Loucy (cell line): ENCODE measurements at regions not wholly inside any gene's neighbourhood (a gene's known extent, or its start where the extent isn't known, plus 50 kb on each side); places are given as distances from the start of the nearest gene placed in this dataset.
"Not testable (repeated sequence)": the region's sequence is repeated elsewhere in the genome, so short reads cannot be mapped to it uniquely, and the experiment has no call there.

Source experiments
- H2AFZ ChIP-seq: fragments of 200-600 bp; sonication (generic); 2 replicates; pipeline ENCODE4 v1.6.0; 2016; ENCODE audit warnings: antibody characterized with exemption, mild to moderate bottlenecking, low read length, moderate library complexity
- H3F3A ChIP-seq: fragments of 200-600 bp; 2 replicates; pipeline ENCODE4 v1.6.0; 2016; ENCODE audit warnings: antibody characterized with exemption, low read depth, mild to moderate bottlenecking
- H3K27me3 ChIP-seq: fragments of 200-600 bp; sonication (generic); 2 replicates; pipeline ENCODE4 v1.6.1; 2014; ENCODE audit warnings: low read length, mild to moderate bottlenecking; ENCODE audit not compliant: insufficient read depth, poor library complexity, severe bottlenecking
- H3K36me3 ChIP-seq: fragments of 200-600 bp; sonication (generic); 2 replicates; pipeline ENCODE4 v1.6.1; 2016; ENCODE audit warnings: low read length; ENCODE audit not compliant: insufficient read depth
- H3K4me1 ChIP-seq: fragments of 200-600 bp; sonication (generic); 2 replicates; pipeline ENCODE4 v1.5.1; 2014; ENCODE audit warnings: low read length, mild to moderate bottlenecking; ENCODE audit not compliant: insufficient read depth, poor library complexity, severe bottlenecking
- H3K4me2 ChIP-seq: fragments of 200-600 bp; sonication (generic); 2 replicates; pipeline ENCODE4 v1.6.0; 2014; ENCODE audit warnings: antibody characterized with exemption, low read length, low read depth, mild to moderate bottlenecking; ENCODE audit not compliant: poor library complexity, severe bottlenecking
- H3K4me3 ChIP-seq: fragments of 200-600 bp; sonication (generic); 2 replicates; pipeline ENCODE4 v1.5.1; 2014; ENCODE audit warnings: low read length, mild to moderate bottlenecking, mixed read lengths; ENCODE audit not compliant: poor library complexity, severe bottlenecking
- H3K79me2 ChIP-seq: fragments of 200-600 bp; sonication (generic); 2 replicates; pipeline ENCODE4 v1.6.1; 2014; ENCODE audit warnings: low read length; ENCODE audit not compliant: insufficient read depth
- H3K9ac ChIP-seq: fragments of 200-600 bp; sonication (generic); 2 replicates; pipeline ENCODE4 v1.6.0; 2014; ENCODE audit warnings: mild to moderate bottlenecking, low read depth, low read length, moderate library complexity; ENCODE audit not compliant: poor library complexity, severe bottlenecking
- H3K9me2 ChIP-seq: fragments of 200-600 bp; sonication (generic); replicated peaks from 2 replicates; pipeline ENCODE4 v1.6.1; 2016; ENCODE audit warnings: low read depth, low read length, mixed read lengths
- H3K9me3 ChIP-seq: fragments of 200-600 bp; sonication (generic); 2 replicates; pipeline ENCODE4 v1.6.1; 2014; ENCODE audit warnings: mild to moderate bottlenecking, antibody characterized with exemption, low read length, low read depth; ENCODE audit not compliant: insufficient read depth
- H4K20me1 ChIP-seq: fragments of 200-600 bp; sonication (generic); 2 replicates; pipeline ENCODE4 v1.6.0; 2014; ENCODE audit warnings: antibody characterized with exemption, low read length, mild to moderate bottlenecking; ENCODE audit not compliant: insufficient read depth, poor library complexity, severe bottlenecking
- EZH2phosphoT487 ChIP-seq: fragments of 200-600 bp; IDR thresholded peaks from 2 replicates; pipeline ENCODE4 v1.6.1; 2018; ENCODE audit warnings: antibody characterized with exemption, mild to moderate bottlenecking, moderate library complexity, borderline replicate concordance
- TF ChIP-seq, protein P1 (sequence below): fragments of 200-600 bp; sonication (generic); conservative IDR thresholded peaks from 2 replicates; pipeline ENCODE4 v1.5.1; 2014; ENCODE audit warnings: mild to moderate bottlenecking, antibody characterized with exemption, low read length

DNA sequence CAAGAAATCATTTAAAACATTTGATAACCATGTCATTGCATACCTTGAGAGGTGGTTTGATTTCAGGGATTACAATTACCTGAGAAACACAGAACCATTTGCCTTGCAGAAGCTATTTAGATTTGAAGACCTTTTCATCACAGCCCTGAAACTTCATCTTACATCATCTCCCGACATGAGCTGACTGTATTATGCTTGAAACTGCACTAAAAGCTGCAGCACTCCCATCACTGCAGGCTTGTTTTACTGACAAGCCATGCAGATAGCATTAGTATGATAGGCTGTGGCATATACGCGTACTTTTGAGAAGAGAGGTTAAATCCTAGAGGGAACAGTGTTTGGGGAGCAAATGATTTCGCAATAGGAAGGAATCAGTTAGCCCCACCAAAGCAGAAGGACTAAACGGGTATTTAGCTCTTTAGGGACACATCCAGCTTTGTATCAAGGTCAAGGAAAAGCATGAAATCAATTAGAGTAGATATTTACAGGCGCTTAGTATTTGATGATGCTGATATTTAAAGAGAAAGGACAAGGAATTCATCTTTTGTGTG, 133.2 kb upstream of the DIAPH2 start:
- Histone ChIP-seq H3K4me1 (no peaks in the 10 kb centered on the region), H3K4me2 (no peak overlapping the region), H2AFZ (no peak overlapping the region), H3K9ac (no peak overlapping the region), H3K4me3 (no peak overlapping the region), H3F3A (no peaks in the 10 kb centered on the region), H3K27me3 (no peaks in the 10 kb centered on the region), H3K9me2 (no peaks in the 10 kb centered on the region), H4K20me1 (no peaks in the 10 kb centered on the region), H3K36me3 (no peaks in the 10 kb centered on the region), H3K79me2 (no peaks in the 10 kb centered on the region), H3K9me3 (no peaks in the 10 kb centered on the region)
- TF ChIP-seq, protein P1, sequence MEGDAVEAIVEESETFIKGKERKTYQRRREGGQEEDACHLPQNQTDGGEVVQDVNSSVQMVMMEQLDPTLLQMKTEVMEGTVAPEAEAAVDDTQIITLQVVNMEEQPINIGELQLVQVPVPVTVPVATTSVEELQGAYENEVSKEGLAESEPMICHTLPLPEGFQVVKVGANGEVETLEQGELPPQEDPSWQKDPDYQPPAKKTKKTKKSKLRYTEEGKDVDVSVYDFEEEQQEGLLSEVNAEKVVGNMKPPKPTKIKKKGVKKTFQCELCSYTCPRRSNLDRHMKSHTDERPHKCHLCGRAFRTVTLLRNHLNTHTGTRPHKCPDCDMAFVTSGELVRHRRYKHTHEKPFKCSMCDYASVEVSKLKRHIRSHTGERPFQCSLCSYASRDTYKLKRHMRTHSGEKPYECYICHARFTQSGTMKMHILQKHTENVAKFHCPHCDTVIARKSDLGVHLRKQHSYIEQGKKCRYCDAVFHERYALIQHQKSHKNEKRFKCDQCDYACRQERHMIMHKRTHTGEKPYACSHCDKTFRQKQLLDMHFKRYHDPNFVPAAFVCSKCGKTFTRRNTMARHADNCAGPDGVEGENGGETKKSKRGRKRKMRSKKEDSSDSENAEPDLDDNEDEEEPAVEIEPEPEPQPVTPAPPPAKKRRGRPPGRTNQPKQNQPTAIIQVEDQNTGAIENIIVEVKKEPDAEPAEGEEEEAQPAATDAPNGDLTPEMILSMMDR, result no peak
- no peak for TF ChIP-seq EZH2phosphoT487

DNA sequence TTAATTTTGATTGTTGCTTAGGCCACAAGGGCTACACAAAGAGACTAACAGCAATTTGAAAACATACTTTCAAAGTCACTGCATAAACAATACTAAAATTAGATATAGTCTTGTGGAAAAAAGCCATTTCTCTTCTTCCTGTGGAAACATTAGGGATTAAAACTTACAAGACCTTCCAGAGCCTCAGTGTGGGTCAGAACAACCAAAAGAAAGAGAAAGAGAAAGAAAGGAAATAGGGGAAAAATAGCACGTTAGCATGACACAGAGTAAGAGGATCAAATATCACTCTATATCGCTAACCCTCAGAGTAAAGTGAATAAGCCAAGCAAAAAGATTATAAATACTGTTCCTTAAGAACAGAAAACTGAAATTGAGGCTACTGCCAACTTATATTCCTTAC, 127.8 kb upstream of the DIAPH2 start:
- Histone ChIP-seq H3K79me2 (no peaks in the 10 kb centered on the region), H3K9ac (no peak overlapping the region), H3K27me3 (no peaks in the 10 kb centered on the region), H3F3A (no peaks in the 10 kb centered on the region), H3K4me2 (no peak overlapping the region), H3K9me3 (no peaks in the 10 kb centered on the region), H3K9me2 (no peaks in the 10 kb centered on the region), H4K20me1 (no peaks in the 10 kb centered on the region), H3K36me3 (no peaks in the 10 kb centered on the region), H2AFZ (no peak overlapping the region; the same call in 1 of the 2 replicates), H3K4me3 (no peak overlapping the region), H3K4me1 (no peaks in the 10 kb centered on the region)
- TF ChIP-seq, protein P1, result no peak
- TF ChIP-seq EZH2phosphoT487, result no peak

DNA sequence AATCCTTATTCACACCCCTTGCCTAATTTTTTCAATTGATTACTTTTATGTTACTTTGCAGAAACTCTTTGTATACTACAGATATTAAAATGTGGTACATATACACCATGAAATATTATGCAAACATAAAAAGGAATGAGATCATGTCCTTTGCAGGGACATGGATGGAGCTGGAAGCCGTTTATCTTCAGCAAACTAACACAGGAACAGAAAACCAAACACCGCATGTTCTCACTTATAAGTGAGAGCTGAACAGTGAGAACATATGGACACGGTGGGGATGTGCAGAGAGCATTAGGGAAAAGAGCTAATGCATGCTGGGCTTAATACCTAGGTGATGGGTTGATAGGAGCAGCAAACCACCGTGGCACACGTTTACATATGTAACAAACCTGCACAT, 123.5 kb upstream of the DIAPH2 start:
- not testable (repeated sequence) for H3K4me2 ChIP-seq, H3K4me1 ChIP-seq, H3K79me2 ChIP-seq, H3K4me3 ChIP-seq, H3K27me3 ChIP-seq, H4K20me1 ChIP-seq, H3K36me3 ChIP-seq, H3F3A ChIP-seq, H3K9ac ChIP-seq, H2AFZ ChIP-seq, H3K9me3 ChIP-seq, H3K9me2 ChIP-seq

DNA sequence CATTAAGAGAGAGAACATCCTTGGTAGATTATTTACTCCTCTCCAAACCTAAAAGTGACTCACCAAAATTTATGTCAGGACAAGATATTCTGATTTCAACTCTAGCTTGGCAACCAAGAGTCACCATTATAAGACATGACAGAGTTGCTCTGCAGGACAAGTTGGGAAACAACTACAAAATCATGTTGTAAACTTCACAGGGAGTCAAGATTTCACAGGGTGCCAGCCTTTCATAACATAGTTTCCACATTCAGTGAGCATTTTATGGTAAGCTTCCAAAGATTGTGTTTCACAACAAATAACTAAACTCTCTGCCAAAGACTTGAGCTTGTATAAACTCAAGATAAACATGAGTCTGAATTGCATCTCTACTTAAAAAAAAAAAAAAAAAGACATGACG, 121.0 kb upstream of the DIAPH2 start:
- Histone ChIP-seq H3K9me3 (no peaks in the 10 kb centered on the region), H3K9me2 (no peaks in the 10 kb centered on the region), H3K27me3 (no peaks in the 10 kb centered on the region), H4K20me1 (no peaks in the 10 kb centered on the region), H3K9ac (no peak overlapping the region), H3K4me2 (no peak overlapping the region), H3K4me3 (no peak overlapping the region), H3K36me3 (no peaks in the 10 kb centered on the region), H3K4me1 (no peaks in the 10 kb centered on the region), H2AFZ (no peak overlapping the region), H3F3A (no peaks in the 10 kb centered on the region), H3K79me2 (no peaks in the 10 kb centered on the region)
- TF ChIP-seq, protein P1, result no peak
- no peak for TF ChIP-seq EZH2phosphoT487
